C4-2B (cell line): ENCODE measurements at regions not wholly inside any gene's neighbourhood (a gene's known extent, or its start where the extent isn't known, plus 50 kb on each side); places are given as distances from the start of the nearest gene placed in this dataset.

ENCODE experiments used
- CTCF ChIP-seq: fragments of 450-650 bp; conservative IDR thresholded peaks from 2 replicates; pipeline ENCODE4 v1.5.1; 2017; ENCODE audit warnings: mild to moderate bottlenecking
- ZFX ChIP-seq: fragments of 450-650 bp; IDR thresholded peaks from 2 replicates; pipeline ENCODE4 v1.6.1; 2017

GRCh38 chr6:71419217-71420094 lies 130.8 kb downstream of the OGFRL1 start:
- TF ChIP-seq CTCF (no peak), ZFX (no peak)
